Hepatocyte (in vitro differentiated cells): ENCODE measurements at regions not wholly inside any gene's neighbourhood (a gene's known extent, or its start where the extent isn't known, plus 50 kb on each side); places are given as distances from the start of the nearest gene placed in this dataset.

ENCODE experiments used
- EZH2 ChIP-seq: fragments of 200-600 bp; sonication (generic); IDR thresholded peaks from 2 replicates; pipeline ENCODE4 v1.6.1; 2016; ENCODE audit warnings: antibody characterized with exemption, mild to moderate bottlenecking, borderline replicate concordance
- TF ChIP-seq, protein P1 (sequence below): fragments of 200-600 bp; sonication (generic); IDR thresholded peaks from 2 replicates; pipeline ENCODE4 v1.5.1; 2016; ENCODE audit warnings: antibody characterized with exemption, mild to moderate bottlenecking; ENCODE audit not compliant: poor library complexity

DNA sequence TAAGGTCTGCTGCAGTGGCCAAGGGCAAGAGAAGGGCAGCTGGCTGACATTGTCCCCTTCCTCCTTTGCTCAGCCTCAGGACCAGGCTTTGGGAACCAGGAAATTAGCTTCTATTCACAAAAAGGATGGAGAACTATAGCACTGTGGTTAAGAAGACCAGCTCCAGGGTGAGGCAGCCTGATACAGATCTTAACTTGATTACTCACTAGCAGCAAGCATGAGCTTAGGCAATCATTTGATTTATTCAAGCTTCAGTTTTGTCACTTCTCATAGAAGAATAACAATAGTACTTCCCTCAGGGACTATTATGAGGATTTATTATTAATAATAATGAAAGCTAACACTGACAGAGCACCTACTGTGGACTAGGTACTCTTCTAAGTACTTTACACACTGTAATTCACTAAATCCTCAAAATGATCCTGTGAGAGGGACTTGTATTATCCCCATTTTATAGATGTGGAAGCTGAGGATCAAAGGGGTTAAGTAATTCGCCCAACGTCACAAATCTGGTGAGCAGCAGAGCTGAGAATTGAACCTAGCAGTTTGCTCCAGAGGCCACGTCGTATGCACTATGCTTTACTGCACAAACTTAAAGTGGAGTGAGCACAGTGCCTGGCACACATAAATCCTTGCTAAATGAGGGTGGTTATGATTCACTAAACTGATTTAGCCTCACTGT lies 130.4 kb upstream of the PAK3 start:
- TF ChIP-seq, protein P1, sequence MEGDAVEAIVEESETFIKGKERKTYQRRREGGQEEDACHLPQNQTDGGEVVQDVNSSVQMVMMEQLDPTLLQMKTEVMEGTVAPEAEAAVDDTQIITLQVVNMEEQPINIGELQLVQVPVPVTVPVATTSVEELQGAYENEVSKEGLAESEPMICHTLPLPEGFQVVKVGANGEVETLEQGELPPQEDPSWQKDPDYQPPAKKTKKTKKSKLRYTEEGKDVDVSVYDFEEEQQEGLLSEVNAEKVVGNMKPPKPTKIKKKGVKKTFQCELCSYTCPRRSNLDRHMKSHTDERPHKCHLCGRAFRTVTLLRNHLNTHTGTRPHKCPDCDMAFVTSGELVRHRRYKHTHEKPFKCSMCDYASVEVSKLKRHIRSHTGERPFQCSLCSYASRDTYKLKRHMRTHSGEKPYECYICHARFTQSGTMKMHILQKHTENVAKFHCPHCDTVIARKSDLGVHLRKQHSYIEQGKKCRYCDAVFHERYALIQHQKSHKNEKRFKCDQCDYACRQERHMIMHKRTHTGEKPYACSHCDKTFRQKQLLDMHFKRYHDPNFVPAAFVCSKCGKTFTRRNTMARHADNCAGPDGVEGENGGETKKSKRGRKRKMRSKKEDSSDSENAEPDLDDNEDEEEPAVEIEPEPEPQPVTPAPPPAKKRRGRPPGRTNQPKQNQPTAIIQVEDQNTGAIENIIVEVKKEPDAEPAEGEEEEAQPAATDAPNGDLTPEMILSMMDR: no peak
- no peak for TF ChIP-seq EZH2
